Calu3 (cell line): ENCODE measurements at regions not wholly inside any gene's neighbourhood (a gene's known extent, or its start where the extent isn't known, plus 50 kb on each side); places are given as distances from the start of the nearest gene placed in this dataset.

Experiments
- BruUV-seq: library from RNA; stranded (reverse); fragments of 400-500 nt; replicated peaks from 2 replicates; lab custom pipeline; 2021; lab: Mats Ljungman, UMichigan
- CTCF ChIA-PET: fragments of 300-600 bp; sonication (Branson Sonifier 250); formaldehyde crosslinking; loops from one replicate; lab custom pipeline; 2022; ENCODE audit warnings: antibody characterized with exemption; lab: Charles Lee
- DNase-seq: peaks from one replicate; pipeline ENCODE4 v3.0.0; 2022
- H3K27ac Mint-ChIP-seq: one replicate; pipeline ENCODE4 v1.8.0; 2022; ENCODE audit warnings: mixed read lengths; ENCODE audit not compliant: unreplicated experiment
- H3K27me3 Mint-ChIP-seq: one replicate; pipeline ENCODE4 v1.8.0; 2022; ENCODE audit warnings: mixed read lengths; ENCODE audit not compliant: unreplicated experiment
- H3K36me3 Mint-ChIP-seq: one replicate; pipeline ENCODE4 v1.8.0; 2022; ENCODE audit warnings: mild to moderate bottlenecking, moderate library complexity, mixed read lengths; ENCODE audit not compliant: insufficient read depth, unreplicated experiment
- H3K4me1 Mint-ChIP-seq: one replicate; pipeline ENCODE4 v1.8.0; 2022; ENCODE audit warnings: mild to moderate bottlenecking, low read depth, mixed read lengths; ENCODE audit not compliant: unreplicated experiment
- H3K4me3 Mint-ChIP-seq: one replicate; pipeline ENCODE4 v1.8.0; 2022; ENCODE audit warnings: mild to moderate bottlenecking, low read depth, moderate library complexity, mixed read lengths; ENCODE audit not compliant: unreplicated experiment
- H3K9me3 Mint-ChIP-seq: one replicate; pipeline ENCODE4 v1.8.0; 2022; ENCODE audit warnings: low read depth, mixed read lengths; ENCODE audit not compliant: unreplicated experiment
- CTCF ChIP-seq: fragments of 200-600 bp; IDR thresholded peaks from one replicate; pipeline ENCODE4 v1.8.0; 2022; ENCODE audit warnings: antibody characterized with exemption; ENCODE audit not compliant: unreplicated experiment
- intact Hi-C: fragments of 100-400 bp; cut with micrococcal nuclease; formaldehyde crosslinking; loops from one replicate; pipeline ENCODE4 v1.10.0; 2022; ENCODE audit not compliant: unreplicated experiment

- BruUV-seq: no TSS peak
Measured at GRCh38 chr5:108557686-108558085, 175.8 kb upstream of the FBXL17 start.

GRCh38 chr5:108556441-108557145, 174.7 kb upstream of the FBXL17 start:
- intact Hi-C loops: no loop called here
- H3K27me3 Mint-ChIP-seq: no peaks in the 10 kb centered on the region
- H3K27ac Mint-ChIP-seq: no peak overlapping the region
- no TSS peak for BruUV-seq
- H3K4me3 Mint-ChIP-seq: no peak overlapping the region
- H3K36me3 Mint-ChIP-seq: no peaks in the 10 kb centered on the region
- no peak for TF ChIP-seq CTCF
- H3K4me1 Mint-ChIP-seq: no peaks in the 10 kb centered on the region
- no peak for DNase-seq
- CTCF ChIA-PET: no interaction called here
- no peaks in the 10 kb centered on the region for H3K9me3 Mint-ChIP-seq

More at GRCh38 chr5:108557686-108558085, 175.8 kb upstream of the FBXL17 start:
- H3K27me3 Mint-ChIP-seq: peaks cover under 1% of the 10 kb centered on the region
- intact Hi-C loops: no loop called here
- H3K9me3 Mint-ChIP-seq: no peaks in the 10 kb centered on the region
- CTCF ChIA-PET: no interaction called here
- no peak overlapping the region for H3K4me3 Mint-ChIP-seq
- no peaks in the 10 kb centered on the region for H3K4me1 Mint-ChIP-seq
- no peak for DNase-seq
- no peak overlapping the region for H3K27ac Mint-ChIP-seq
- no peak for TF ChIP-seq CTCF
- H3K36me3 Mint-ChIP-seq: no peaks in the 10 kb centered on the region

- intact Hi-C loops: no loop called here
- H3K36me3 Mint-ChIP-seq: no peaks in the 10 kb centered on the region
Measured at GRCh38 chr5:108548684-108549596, 167.0 kb upstream of the FBXL17 start.

GRCh38 chr5:108546939-108547338, 165.0 kb upstream of the FBXL17 start:
- Mint-ChIP-seq H3K27me3 (no peaks in the 10 kb centered on the region), H3K4me3 (no peak overlapping the region)
- CTCF ChIA-PET: no interaction called here

More at GRCh38 chr5:108548684-108549596, 167.0 kb upstream of the FBXL17 start:
- BruUV-seq: no TSS peak
- TF ChIP-seq CTCF: no peak
- H3K27ac Mint-ChIP-seq: no peak overlapping the region
- DNase-seq: no peak
- H3K4me1 Mint-ChIP-seq: no peaks in the 10 kb centered on the region
- CTCF ChIA-PET: interaction anchor here (0.7 kb wide), 1 partner anchor 422 kb away, joined by 6 read pairs; no protein-coding TSS in a partner anchor
- H3K9me3 Mint-ChIP-seq: no peaks in the 10 kb centered on the region
- no peak overlapping the region for H3K4me3 Mint-ChIP-seq
- no peaks in the 10 kb centered on the region for H3K27me3 Mint-ChIP-seq

More at GRCh38 chr5:108546939-108547338, 165.0 kb upstream of the FBXL17 start:
- no peak for DNase-seq
- Mint-ChIP-seq H3K9me3 (no peaks in the 10 kb centered on the region), H3K27ac (no peak overlapping the region), H3K4me1 (no peaks in the 10 kb centered on the region), H3K36me3 (no peaks in the 10 kb centered on the region)
- BruUV-seq: no TSS peak
- TF ChIP-seq CTCF: no peak
- intact Hi-C loops: no loop called here
